Epithelial cell of proximal tubule (primary cell): ENCODE measurements at regions not wholly inside any gene's neighbourhood (a gene's known extent, or its start where the extent isn't known, plus 50 kb on each side); places are given as distances from the start of the nearest gene placed in this dataset.

Experiments used
- DNase-seq: peaks from one replicate; pipeline ENCODE4 v3.0.0-alpha.2; 2011; ENCODE audit warnings: low read depth
- H3K4me3 ChIP-seq: 2 replicates; pipeline ENCODE4 v1.5.1; 2011; ENCODE audit warnings: low read depth, mild to moderate bottlenecking, low read length
- CTCF ChIP-seq: conservative IDR thresholded peaks from 2 replicates; pipeline ENCODE4 v1.5.1; 2012; ENCODE audit warnings: low read depth, mild to moderate bottlenecking, low read length

- H3K4me3 ChIP-seq: no peak overlapping the region
- TF ChIP-seq CTCF: no peak
- DNase-seq: no peak
Observed at GRCh38 chr1:116246174-116246573, 126.9 kb upstream of the ATP1A1 start.

- DNase-seq: no peak
- H3K4me3 ChIP-seq: no peak overlapping the region
- TF ChIP-seq CTCF: no peak
Observed at GRCh38 chr1:116252271-116252670, 120.8 kb upstream of the ATP1A1 start.

GRCh38 chr1:116252785-116253184 lies 120.3 kb upstream of the ATP1A1 start:
- no peak for DNase-seq
- TF ChIP-seq CTCF: no peak
- no peak overlapping the region for H3K4me3 ChIP-seq

- H3K4me3 ChIP-seq: no peak overlapping the region
- no peak for TF ChIP-seq CTCF
- DNase-seq: no peak
Observed at GRCh38 chr1:116253566-116254382, 119.3 kb upstream of the ATP1A1 start.

- no peak for TF ChIP-seq CTCF
- H3K4me3 ChIP-seq: no peak overlapping the region
- DNase-seq: no peak
Observed at GRCh38 chr1:116254776-116255175, 118.3 kb upstream of the ATP1A1 start.

GRCh38 chr1:116255486-116256285 lies 117.4 kb upstream of the ATP1A1 start:
- no peak for TF ChIP-seq CTCF
- no peak for DNase-seq

GRCh38 chr1:116256286-116256649 lies 116.8 kb upstream of the ATP1A1 start:
- peak; percentile 37 for DNase-seq
- no peak for TF ChIP-seq CTCF
- no peak overlapping the region for H3K4me3 ChIP-seq

More at GRCh38 chr1:116255486-116256285, 117.4 kb upstream of the ATP1A1 start:
- no peak overlapping the region for H3K4me3 ChIP-seq
